CD4-positive, alpha-beta T cell (primary cell): ENCODE measurements at regions not wholly inside any gene's neighbourhood (a gene's known extent, or its start where the extent isn't known, plus 50 kb on each side); places are given as distances from the start of the nearest gene placed in this dataset.

Source experiments
- ATAC-seq: fragments of 200-7000 bp; cut with Tn5 transposase; one replicate; pipeline ENCODE4 v1.10.0; 2022; ENCODE audit warnings: mild to moderate bottlenecking; ENCODE audit not compliant: poor library complexity
- CTCF ChIA-PET: fragments of 350-600 bp; sonication (Branson Sonifier 250); formaldehyde crosslinking; loops from one replicate; lab custom pipeline; 2021; ENCODE audit warnings: antibody characterized with exemption, inconsistent platforms; lab: Charles Lee
- POLR2A ChIA-PET: fragments of 350-600 bp; sonication (Branson Sonifier 250); formaldehyde crosslinking; loops from one replicate; lab custom pipeline; 2021; ENCODE audit warnings: antibody characterized with exemption, inconsistent platforms; lab: Charles Lee
- DNase-seq, 14 experiments: peaks; one replicate each; pipeline ENCODE4 v3.0.0-alpha.2; 2013 to 2020; ENCODE audit warnings: mixed read lengths in 2 of 14
- H3K27ac ChIP-seq, 2 donors: one replicate each; pipeline versions ENCODE4 v1.5.1 to v1.7.0; 2013; ENCODE audit warnings: low read length in 2 of 2, low read depth in 1 of 2, mild to moderate bottlenecking in 1 of 2
- H3K27me3 ChIP-seq, 2 experiments: 1 replicate in 1 of 2; 2 replicates in 1 of 2; pipeline versions ENCODE4 v1.6.1 to v1.7.0; 2013; ENCODE audit warnings: low read length in 2 of 2, control low read depth in 1 of 2, mild to moderate bottlenecking in 1 of 2, moderate library complexity in 1 of 2; ENCODE audit not compliant: insufficient read depth in 2 of 2, control insufficient read depth in 1 of 2
- H3K36me3 ChIP-seq: one replicate; pipeline ENCODE4 v1.6.1; 2013; ENCODE audit warnings: low read length, control low read depth; ENCODE audit not compliant: insufficient read depth
- H3K4me1 ChIP-seq: one replicate; pipeline ENCODE4 v1.6.1; 2013; ENCODE audit warnings: low read length, control low read depth; ENCODE audit not compliant: insufficient read depth
- H3K4me3 ChIP-seq: one replicate; pipeline ENCODE4 v1.5.1; 2013; ENCODE audit warnings: mild to moderate bottlenecking, low read length, moderate library complexity
- H3K9me3 ChIP-seq, 2 experiments: 1 replicate in 1 of 2; 2 replicates in 1 of 2; pipeline versions ENCODE4 v1.6.1 to v1.7.0; 2013; ENCODE audit warnings: low read length in 2 of 2, mild to moderate bottlenecking in 2 of 2, control low read depth in 1 of 2, moderate library complexity in 1 of 2; ENCODE audit not compliant: control insufficient read depth in 1 of 2, insufficient read depth in 1 of 2
- H3K27ac Mint-ChIP-seq: one replicate; pipeline ENCODE4 v1.8.0; 2020; ENCODE audit warnings: mixed read lengths
- H3K27me3 Mint-ChIP-seq: one replicate; pipeline ENCODE4 v1.8.0; 2021; ENCODE audit warnings: mixed read lengths
- H3K36me3 Mint-ChIP-seq: one replicate; pipeline ENCODE4 v1.8.0; 2021; ENCODE audit warnings: low read depth, mixed read lengths
- H3K4me1 Mint-ChIP-seq: one replicate; pipeline ENCODE4 v1.8.0; 2021; ENCODE audit warnings: low read depth, mixed read lengths
- H3K4me3 Mint-ChIP-seq: one replicate; pipeline ENCODE4 v1.8.0; 2020; ENCODE audit warnings: mild to moderate bottlenecking, mixed read lengths
- H3K9me3 Mint-ChIP-seq: one replicate; pipeline ENCODE4 v1.8.0; 2020; ENCODE audit warnings: mixed read lengths
- intact Hi-C, 2 experiments: fragments of 100-400 bp; cut with DNase I in 1 of 2; cut with micrococcal nuclease in 1 of 2; formaldehyde crosslinking; loops; one replicate each; pipeline versions ENCODE4 v1.15.1 to v1.9.0; 2023 to 2025; cut with DNase I, micrococcal nuclease
- TF ChIP-seq, protein P1 (sequence below): fragments of 200-600 bp; IDR thresholded peaks from one replicate; pipeline ENCODE4 v1.8.0; 2022; ENCODE audit warnings: antibody characterized with exemption, mild to moderate bottlenecking

DNA sequence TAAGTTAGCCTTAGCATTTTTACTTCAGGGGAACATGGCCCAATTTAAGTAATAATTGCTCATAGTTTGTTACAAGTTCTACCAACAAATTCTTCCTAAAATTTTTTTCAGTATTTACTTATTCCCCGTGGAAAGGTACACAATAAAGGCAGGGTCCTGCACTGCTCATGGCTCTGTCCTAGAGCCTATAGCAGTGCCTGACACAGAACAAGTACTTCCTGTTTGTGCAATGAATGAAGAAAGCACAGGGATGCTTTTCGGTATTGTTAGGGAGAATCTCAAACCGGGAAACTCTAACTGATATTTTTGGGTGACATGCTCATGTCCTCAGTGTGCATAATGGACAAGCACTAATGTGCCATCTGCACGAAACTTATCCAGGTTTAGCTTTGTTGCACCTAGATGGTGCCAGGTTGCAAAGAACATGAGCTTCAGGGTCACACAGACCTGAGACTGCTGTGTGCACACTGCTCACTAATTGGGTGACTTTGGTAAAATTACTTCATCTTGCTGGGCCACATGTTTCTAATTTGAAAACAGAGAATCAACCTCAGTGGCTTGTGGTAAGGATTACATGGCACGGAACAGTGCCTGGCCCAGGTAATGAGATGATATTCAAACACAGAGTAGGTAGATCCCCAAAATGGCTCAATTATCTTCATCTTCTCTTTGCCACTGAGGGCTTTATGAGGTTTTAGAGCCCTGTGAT lies 175.8 kb upstream of the NPY2R start:
- no peak overlapping the region for H3K4me3 ChIP-seq
- no peaks in the 10 kb centered on the region for H3K27me3 Mint-ChIP-seq
- no peaks in the 10 kb centered on the region for H3K36me3 ChIP-seq
- no peaks in the 10 kb centered on the region for H3K9me3 ChIP-seq
- POLR2A ChIA-PET = no interaction called here
- CTCF ChIA-PET = no interaction called here
- no peaks in the 10 kb centered on the region for H3K27me3 ChIP-seq
- H3K27ac Mint-ChIP-seq = no peak overlapping the region
- TF ChIP-seq, protein P1, sequence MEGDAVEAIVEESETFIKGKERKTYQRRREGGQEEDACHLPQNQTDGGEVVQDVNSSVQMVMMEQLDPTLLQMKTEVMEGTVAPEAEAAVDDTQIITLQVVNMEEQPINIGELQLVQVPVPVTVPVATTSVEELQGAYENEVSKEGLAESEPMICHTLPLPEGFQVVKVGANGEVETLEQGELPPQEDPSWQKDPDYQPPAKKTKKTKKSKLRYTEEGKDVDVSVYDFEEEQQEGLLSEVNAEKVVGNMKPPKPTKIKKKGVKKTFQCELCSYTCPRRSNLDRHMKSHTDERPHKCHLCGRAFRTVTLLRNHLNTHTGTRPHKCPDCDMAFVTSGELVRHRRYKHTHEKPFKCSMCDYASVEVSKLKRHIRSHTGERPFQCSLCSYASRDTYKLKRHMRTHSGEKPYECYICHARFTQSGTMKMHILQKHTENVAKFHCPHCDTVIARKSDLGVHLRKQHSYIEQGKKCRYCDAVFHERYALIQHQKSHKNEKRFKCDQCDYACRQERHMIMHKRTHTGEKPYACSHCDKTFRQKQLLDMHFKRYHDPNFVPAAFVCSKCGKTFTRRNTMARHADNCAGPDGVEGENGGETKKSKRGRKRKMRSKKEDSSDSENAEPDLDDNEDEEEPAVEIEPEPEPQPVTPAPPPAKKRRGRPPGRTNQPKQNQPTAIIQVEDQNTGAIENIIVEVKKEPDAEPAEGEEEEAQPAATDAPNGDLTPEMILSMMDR = no peak
- DNase-seq (no peak), ATAC-seq (no peak)
- H3K36me3 Mint-ChIP-seq = no peaks in the 10 kb centered on the region
- H3K27ac ChIP-seq = no peak overlapping the region
- H3K4me1 ChIP-seq = no peaks in the 10 kb centered on the region
- no peaks in the 10 kb centered on the region for H3K4me1 Mint-ChIP-seq
- H3K4me3 Mint-ChIP-seq = no peak overlapping the region
- intact Hi-C loops = no loop called here
- H3K9me3 Mint-ChIP-seq = no peaks in the 10 kb centered on the region

- no peaks in the 10 kb centered on the region for H3K36me3 Mint-ChIP-seq
- no peaks in the 10 kb centered on the region for H3K4me1 Mint-ChIP-seq
- CTCF ChIA-PET = no interaction called here
- Histone ChIP-seq H3K4me1 (no peaks in the 10 kb centered on the region), H3K9me3 (no peaks in the 10 kb centered on the region), H3K27ac (no peak overlapping the region), H3K4me3 (no peak overlapping the region), H3K27me3 (no peaks in the 10 kb centered on the region), H3K36me3 (no peaks in the 10 kb centered on the region)
- POLR2A ChIA-PET = no interaction called here
- TF ChIP-seq, protein P1 = no peak
- no peaks in the 10 kb centered on the region for H3K9me3 Mint-ChIP-seq
- intact Hi-C loops = no loop called here
- H3K27me3 Mint-ChIP-seq = no peaks in the 10 kb centered on the region
- ATAC-seq (no peak), DNase-seq (no peak)
- no peak overlapping the region for H3K4me3 Mint-ChIP-seq
- H3K27ac Mint-ChIP-seq = no peak overlapping the region
Observed at GRCh38 chr4:155033604-155034003, 174.8 kb upstream of the NPY2R start.

- ChIA-PET CTCF (no interaction called here), POLR2A (no interaction called here)
- H3K27me3 Mint-ChIP-seq = no peaks in the 10 kb centered on the region
Observed at GRCh38 chr4:155037031-155037430, 171.4 kb upstream of the NPY2R start.

More at GRCh38 chr4:155037031-155037430, 171.4 kb upstream of the NPY2R start:
- DNase-seq (no peak), ATAC-seq (no peak)
- no peaks in the 10 kb centered on the region for H3K4me1 Mint-ChIP-seq
- H3K36me3 Mint-ChIP-seq = no peaks in the 10 kb centered on the region
- no peaks in the 10 kb centered on the region for H3K9me3 ChIP-seq
- H3K9me3 Mint-ChIP-seq = no peaks in the 10 kb centered on the region
- H3K27me3 ChIP-seq = no peaks in the 10 kb centered on the region
- H3K4me1 ChIP-seq = no peaks in the 10 kb centered on the region
- H3K36me3 ChIP-seq = no peaks in the 10 kb centered on the region
- H3K27ac ChIP-seq = no peak overlapping the region
- TF ChIP-seq, protein P1 = no peak
- no peak overlapping the region for H3K4me3 Mint-ChIP-seq
- intact Hi-C loops = no loop called here
- H3K4me3 ChIP-seq = no peak overlapping the region
- no peak overlapping the region for H3K27ac Mint-ChIP-seq
